Natural killer cell treated with Interleukin-12 subunit alpha and Interleukin-12 subunit beta and Interleukin-15 and Interleukin-18, amount 100 ng/mL, for 72 hours (primary cell): ENCODE measurements at regions not wholly inside any gene's neighbourhood (a gene's known extent, or its start where the extent isn't known, plus 50 kb on each side); places are given as distances from the start of the nearest gene placed in this dataset.

Experiments used
- ATAC-seq, 2 donors: fragments of 150-1000 bp; cut with Tn5 transposase in 1 of 2; sonication (Bioruptor Pico), chemical (Tn5 transposase) in 1 of 2; 2 replicates each; pipeline ENCODE4 v1.10.0; 2021
- DNase-seq: peaks from one replicate; pipeline ENCODE4 v3.0.0; 2022; ENCODE audit warnings: low spot score
- H3K27ac Mint-ChIP-seq, 2 donors: 1 replicate in 1 of 2; 2 replicates in 1 of 2; pipeline ENCODE4 v1.8.0; 2022; ENCODE audit warnings: mixed read lengths in 2 of 2, mild to moderate bottlenecking in 1 of 2, moderate library complexity in 1 of 2
- H3K27me3 Mint-ChIP-seq, 2 donors: 1 replicate in 1 of 2; 2 replicates in 1 of 2; pipeline ENCODE4 v1.8.0; 2022; ENCODE audit warnings: mixed read lengths in 2 of 2
- H3K36me3 Mint-ChIP-seq: one replicate; pipeline ENCODE4 v1.8.0; 2022; ENCODE audit warnings: mixed read lengths
- H3K4me1 Mint-ChIP-seq, 2 donors: 1 replicate in 1 of 2; 2 replicates in 1 of 2; pipeline ENCODE4 v1.8.0; 2022; ENCODE audit warnings: low read depth in 2 of 2, mixed read lengths in 2 of 2, mild to moderate bottlenecking in 1 of 2
- H3K4me3 Mint-ChIP-seq: one replicate; pipeline ENCODE4 v1.8.0; 2022; ENCODE audit warnings: mixed read lengths
- H3K9me3 Mint-ChIP-seq: 2 replicates; pipeline ENCODE4 v1.8.0; 2022; ENCODE audit warnings: mixed read lengths

- Mint-ChIP-seq H3K4me3 (no peak overlapping the region), H3K4me1 (peaks cover 0 to 5% of the 10 kb centered on the region in 2 donors), H3K9me3 (no peaks in the 10 kb centered on the region), H3K36me3 (no peaks in the 10 kb centered on the region), H3K27me3 (peaks cover 13 to 14% of the 10 kb centered on the region in 2 donors), H3K27ac (no peak overlapping the region)
- no peak for ATAC-seq
- DNase-seq = no peak
These were observed 125.5 kb upstream of the WWC1 start for GRCh38 chr5:168165977-168166376.

- no peak for DNase-seq
- Mint-ChIP-seq H3K36me3 (no peaks in the 10 kb centered on the region), H3K27ac (no peak overlapping the region), H3K9me3 (no peaks in the 10 kb centered on the region), H3K27me3 (peaks cover 15 to 16% of the 10 kb centered on the region in 2 donors), H3K4me3 (no peak overlapping the region), H3K4me1 (peaks cover 0 to 5% of the 10 kb centered on the region in 2 donors)
- ATAC-seq = no peak
These were observed 124.1 kb upstream of the WWC1 start for GRCh38 chr5:168167338-168167737.

- ATAC-seq = no peak
- Mint-ChIP-seq H3K9me3 (no peaks in the 10 kb centered on the region), H3K27me3 (peaks cover 15 to 19% of the 10 kb centered on the region in 2 donors), H3K27ac (no peak overlapping the region), H3K36me3 (no peaks in the 10 kb centered on the region), H3K4me1 (peaks cover 0 to 5% of the 10 kb centered on the region in 2 donors), H3K4me3 (no peak overlapping the region)
- DNase-seq = no peak
These were observed 122.3 kb upstream of the WWC1 start for GRCh38 chr5:168168978-168169698.

GRCh38 chr5:168169791-168170190 is 121.7 kb upstream of the WWC1 start:
- Mint-ChIP-seq H3K27me3 (peaks cover 15 to 19% of the 10 kb centered on the region in 2 donors), H3K4me1 (peaks cover 0 to 5% of the 10 kb centered on the region in 2 donors), H3K36me3 (no peaks in the 10 kb centered on the region), H3K27ac (no peak overlapping the region), H3K9me3 (no peaks in the 10 kb centered on the region), H3K4me3 (no peak overlapping the region)
- ATAC-seq (no peak), DNase-seq (no peak)

- Mint-ChIP-seq H3K36me3 (no peaks in the 10 kb centered on the region), H3K4me3 (no peak overlapping the region), H3K27me3 (peaks cover 15 to 16% of the 10 kb centered on the region in 2 donors)
These were observed 119.3 kb upstream of the WWC1 start for GRCh38 chr5:168171901-168172759.

GRCh38 chr5:168172760-168173223 is 118.7 kb upstream of the WWC1 start:
- H3K27ac Mint-ChIP-seq = no peak overlapping the region
- H3K4me3 Mint-ChIP-seq = no peak overlapping the region
- no peaks in the 10 kb centered on the region for H3K9me3 Mint-ChIP-seq
- DNase-seq = no peak
- H3K4me1 Mint-ChIP-seq = no peaks in the 10 kb centered on the region
- H3K27me3 Mint-ChIP-seq = peaks cover 15 to 16% of the 10 kb centered on the region in 2 donors
- no peaks in the 10 kb centered on the region for H3K36me3 Mint-ChIP-seq
- ATAC-seq = no peak

More at GRCh38 chr5:168171901-168172759, 119.3 kb upstream of the WWC1 start:
- DNase-seq (no peak), ATAC-seq (no peak)
- no peak overlapping the region for H3K27ac Mint-ChIP-seq
- H3K4me1 Mint-ChIP-seq = no peaks in the 10 kb centered on the region
- no peaks in the 10 kb centered on the region for H3K9me3 Mint-ChIP-seq

GRCh38 chr5:168174376-168174775 is 117.1 kb upstream of the WWC1 start:
- Mint-ChIP-seq H3K27me3 (peaks cover 15 to 16% of the 10 kb centered on the region in 2 donors), H3K4me3 (no peak overlapping the region), H3K9me3 (no peaks in the 10 kb centered on the region), H3K36me3 (no peaks in the 10 kb centered on the region), H3K27ac (no peak overlapping the region), H3K4me1 (no peaks in the 10 kb centered on the region)
- ATAC-seq = no peak
- DNase-seq = no peak

- ATAC-seq = no peak
These were observed 115.2 kb upstream of the WWC1 start for GRCh38 chr5:168176251-168176650.

GRCh38 chr5:168176941-168177340 is 114.5 kb upstream of the WWC1 start:
- H3K27ac Mint-ChIP-seq = no peak overlapping the region

More at GRCh38 chr5:168176251-168176650, 115.2 kb upstream of the WWC1 start:
- H3K36me3 Mint-ChIP-seq = no peaks in the 10 kb centered on the region
- H3K4me1 Mint-ChIP-seq = no peaks in the 10 kb centered on the region
- no peak overlapping the region for H3K27ac Mint-ChIP-seq
- DNase-seq = no peak
- H3K4me3 Mint-ChIP-seq = no peak overlapping the region
- H3K9me3 Mint-ChIP-seq = no peaks in the 10 kb centered on the region
- peaks cover 0 to 6% of the 10 kb centered on the region in 2 donors for H3K27me3 Mint-ChIP-seq

GRCh38 chr5:168177831-168178450 is 113.5 kb upstream of the WWC1 start:
- no peak for ATAC-seq
- Mint-ChIP-seq H3K4me3 (no peak overlapping the region), H3K27ac (no peak overlapping the region), H3K27me3 (peaks cover 0 to 4% of the 10 kb centered on the region in 2 donors), H3K9me3 (no peaks in the 10 kb centered on the region), H3K36me3 (no peaks in the 10 kb centered on the region), H3K4me1 (no peaks in the 10 kb centered on the region)
- DNase-seq = no peak

More at GRCh38 chr5:168176941-168177340, 114.5 kb upstream of the WWC1 start:
- no peak overlapping the region for H3K4me3 Mint-ChIP-seq
- H3K27me3 Mint-ChIP-seq = peaks cover 0 to 6% of the 10 kb centered on the region in 2 donors
- no peaks in the 10 kb centered on the region for H3K9me3 Mint-ChIP-seq
- no peaks in the 10 kb centered on the region for H3K4me1 Mint-ChIP-seq
- no peak for DNase-seq
- no peak for ATAC-seq
- no peaks in the 10 kb centered on the region for H3K36me3 Mint-ChIP-seq

- H3K4me1 Mint-ChIP-seq = no peaks in the 10 kb centered on the region
- H3K9me3 Mint-ChIP-seq = no peaks in the 10 kb centered on the region
- ATAC-seq = no peak
- H3K4me3 Mint-ChIP-seq = no peak overlapping the region
- DNase-seq = no peak
- H3K27ac Mint-ChIP-seq = no peak overlapping the region
- no peaks in the 10 kb centered on the region for H3K36me3 Mint-ChIP-seq
- H3K27me3 Mint-ChIP-seq = peaks cover 0 to 5% of the 10 kb centered on the region in 2 donors
These were observed 112.3 kb upstream of the WWC1 start for GRCh38 chr5:168179192-168179593.

- no peaks in the 10 kb centered on the region for H3K4me1 Mint-ChIP-seq
- H3K27ac Mint-ChIP-seq = no peak overlapping the region
- H3K27me3 Mint-ChIP-seq = peaks cover 0 to 6% of the 10 kb centered on the region in 2 donors
- no peaks in the 10 kb centered on the region for H3K36me3 Mint-ChIP-seq
- ATAC-seq (no peak), DNase-seq (no peak)
- H3K9me3 Mint-ChIP-seq = no peaks in the 10 kb centered on the region
- no peak overlapping the region for H3K4me3 Mint-ChIP-seq
These were observed 109.2 kb upstream of the WWC1 start for GRCh38 chr5:168182269-168182668.

- H3K27ac Mint-ChIP-seq = no peak overlapping the region
- H3K4me3 Mint-ChIP-seq = no peak overlapping the region
- H3K36me3 Mint-ChIP-seq = no peaks in the 10 kb centered on the region
- H3K9me3 Mint-ChIP-seq = no peaks in the 10 kb centered on the region
- H3K27me3 Mint-ChIP-seq = peaks cover 0 to 6% of the 10 kb centered on the region in 2 donors
- ATAC-seq (no peak), DNase-seq (no peak)
- no peaks in the 10 kb centered on the region for H3K4me1 Mint-ChIP-seq
These were observed 107.3 kb upstream of the WWC1 start for GRCh38 chr5:168184103-168184502.
